ENCODE measurements at regions not wholly inside any gene's neighbourhood (a gene's known extent, or its start where the extent isn't known, plus 50 kb on each side); places are given as distances from the start of the nearest gene placed in this dataset.

DNA sequence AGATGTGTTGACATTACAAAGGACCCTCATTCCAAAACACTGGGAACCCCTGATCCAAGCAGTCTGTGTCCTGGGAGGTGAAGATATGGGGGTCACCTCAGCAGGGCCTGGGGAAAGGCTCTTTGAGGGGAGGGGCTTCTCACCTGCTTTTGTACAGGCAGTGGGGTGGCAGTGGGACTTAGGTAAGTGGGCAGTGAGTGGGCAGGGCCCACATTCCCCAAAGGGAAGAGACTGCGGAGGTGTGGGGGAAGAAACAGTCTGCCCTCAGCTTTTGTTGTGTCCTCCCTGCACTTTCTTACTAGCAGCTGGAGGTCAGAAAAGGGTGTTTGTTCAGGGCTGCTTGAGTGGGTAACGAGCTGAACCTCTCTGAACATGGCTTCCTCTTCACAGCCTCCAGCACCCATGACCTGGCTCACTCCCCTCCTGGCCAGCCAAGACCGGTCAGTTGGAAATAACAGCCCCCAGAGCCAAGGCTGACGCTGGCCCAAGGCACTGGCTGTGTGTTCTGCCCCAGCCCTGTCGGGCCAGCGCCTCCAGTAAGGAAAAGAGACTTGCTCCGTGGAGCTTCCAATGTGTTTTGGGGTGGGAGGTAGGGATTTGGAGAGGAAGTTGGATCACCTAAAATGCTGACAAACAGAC is 173.5 kb downstream of the PSMG1 start:
- peaks cover 0 to 5% (median 0%) of the 10 kb centered on the region in 7 donors for H3K27me3 ChIP-seq (replicated peaks in 1 of 7)
- peaks cover 4 to 77% (median 51%) of the 10 kb centered on the region in 6 donors for H3K4me1 ChIP-seq
- WGBS, 5 donors: 65 to 81% (median 73%) methylated on average over 6 to 7 of the region's 7 CpGs
- peak overlapping the region; percentile 53 to 92 (median 80) for H3K27ac ChIP-seq
- no peak overlapping the region for H3K4me3 ChIP-seq
- DNase-seq: no peak
- intact Hi-C loops (cut with DNase I; ENCODE audit: low total_unique reads): no loop called here
- no peaks in the 10 kb centered on the region for H3K36me3 ChIP-seq
- no peak for TF ChIP-seq POLR2A (IDR thresholded peaks at IDR 0.05)
- TF ChIP-seq POLR2AphosphoS5 (IDR thresholded peaks at IDR 0.05): no peak
- TF ChIP-seq, protein P1, sequence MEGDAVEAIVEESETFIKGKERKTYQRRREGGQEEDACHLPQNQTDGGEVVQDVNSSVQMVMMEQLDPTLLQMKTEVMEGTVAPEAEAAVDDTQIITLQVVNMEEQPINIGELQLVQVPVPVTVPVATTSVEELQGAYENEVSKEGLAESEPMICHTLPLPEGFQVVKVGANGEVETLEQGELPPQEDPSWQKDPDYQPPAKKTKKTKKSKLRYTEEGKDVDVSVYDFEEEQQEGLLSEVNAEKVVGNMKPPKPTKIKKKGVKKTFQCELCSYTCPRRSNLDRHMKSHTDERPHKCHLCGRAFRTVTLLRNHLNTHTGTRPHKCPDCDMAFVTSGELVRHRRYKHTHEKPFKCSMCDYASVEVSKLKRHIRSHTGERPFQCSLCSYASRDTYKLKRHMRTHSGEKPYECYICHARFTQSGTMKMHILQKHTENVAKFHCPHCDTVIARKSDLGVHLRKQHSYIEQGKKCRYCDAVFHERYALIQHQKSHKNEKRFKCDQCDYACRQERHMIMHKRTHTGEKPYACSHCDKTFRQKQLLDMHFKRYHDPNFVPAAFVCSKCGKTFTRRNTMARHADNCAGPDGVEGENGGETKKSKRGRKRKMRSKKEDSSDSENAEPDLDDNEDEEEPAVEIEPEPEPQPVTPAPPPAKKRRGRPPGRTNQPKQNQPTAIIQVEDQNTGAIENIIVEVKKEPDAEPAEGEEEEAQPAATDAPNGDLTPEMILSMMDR (IDR thresholded peaks at IDR 0.05 in 8 of 11, conservative IDR thresholded peaks at IDR 0.05 in 3 of 11): no peak
- no peaks in the 10 kb centered on the region for H3K9me3 ChIP-seq

DNA sequence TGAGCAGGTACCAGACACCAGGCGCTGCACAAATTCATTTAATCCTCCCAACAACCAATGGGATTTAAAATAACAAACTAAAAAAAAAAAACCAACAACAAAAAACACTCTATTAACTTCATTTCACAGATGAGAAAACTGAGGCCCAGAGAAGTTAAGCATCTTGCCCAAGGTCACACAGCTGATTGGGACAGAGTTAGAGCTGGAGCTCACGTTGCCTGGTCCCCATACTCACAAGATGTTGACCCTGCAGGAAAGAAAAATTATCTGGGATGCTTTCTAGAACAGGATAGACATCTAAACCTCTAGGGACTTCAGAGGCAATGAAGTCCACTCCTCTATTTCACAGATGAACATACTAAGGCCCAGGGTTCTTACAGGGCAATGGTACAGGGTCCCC is 175.3 kb downstream of the PSMG1 start:
- H3K36me3 ChIP-seq: no peaks in the 10 kb centered on the region
- H3K27ac ChIP-seq: peak overlapping the region; percentile 28 to 92 (median 80)
- no peak for DNase-seq
- no peaks in the 10 kb centered on the region for H3K9me3 ChIP-seq
- peaks cover 0 to 5% (median 0%) of the 10 kb centered on the region in 7 donors for H3K27me3 ChIP-seq (replicated peaks in 1 of 7)
- intact Hi-C loops (cut with DNase I; ENCODE audit: low total_unique reads): no loop called here
- no peak overlapping the region for H3K4me3 ChIP-seq
- WGBS, 5 donors: 73 to 92% (median 84%) methylated on average over 2 of the region's 2 CpGs
- TF ChIP-seq, protein P1 (IDR thresholded peaks at IDR 0.05 in 8 of 11, conservative IDR thresholded peaks at IDR 0.05 in 3 of 11): no peak
- no peak for TF ChIP-seq POLR2AphosphoS5 (IDR thresholded peaks at IDR 0.05)
- TF ChIP-seq POLR2A (IDR thresholded peaks at IDR 0.05): no peak
- peaks cover 20 to 88% (median 64%) of the 10 kb centered on the region in 6 donors for H3K4me1 ChIP-seq

DNA sequence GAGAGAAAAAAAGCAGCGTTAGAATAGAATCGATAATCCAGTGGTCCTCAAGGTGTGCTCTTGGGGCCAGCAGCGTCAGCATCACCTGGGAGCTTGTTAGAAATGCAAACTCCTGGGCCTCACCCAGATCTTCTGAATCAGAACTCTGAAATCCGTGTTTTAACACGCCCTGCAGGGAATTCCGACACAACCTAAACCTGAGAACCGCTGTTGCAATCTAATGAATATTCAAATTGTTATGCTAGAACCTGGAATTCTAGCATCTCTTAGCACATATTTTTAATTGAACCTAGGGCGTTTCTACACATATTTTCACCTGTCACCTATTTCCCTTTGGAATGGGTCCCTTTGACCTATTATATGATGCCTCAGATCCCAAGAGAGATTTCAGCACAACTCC is 175.7 kb downstream of the PSMG1 start:
- intact Hi-C loops (cut with DNase I; ENCODE audit: low total_unique reads): no loop called here
- Histone ChIP-seq H3K36me3 (no peaks in the 10 kb centered on the region), H3K9me3 (no peaks in the 10 kb centered on the region), H3K4me3 (no peak overlapping the region), H3K27ac (peak overlapping the region; percentile 67 to 92 (median 84)), H3K4me1 (peaks cover 24 to 92% (median 68%) of the 10 kb centered on the region in 6 donors), H3K27me3 (replicated peaks in 1 of 7) (peaks cover 0 to 5% (median 0%) of the 10 kb centered on the region in 7 donors)
- no peak for TF ChIP-seq POLR2A (IDR thresholded peaks at IDR 0.05)
- TF ChIP-seq POLR2AphosphoS5 (IDR thresholded peaks at IDR 0.05): no peak
- TF ChIP-seq, protein P1 (IDR thresholded peaks at IDR 0.05 in 8 of 11, conservative IDR thresholded peaks at IDR 0.05 in 3 of 11): no peak
- no peak for DNase-seq
- WGBS, 5 donors: 62 to 72% (median 62%) methylated on average over 8 of the region's 8 CpGs

DNA sequence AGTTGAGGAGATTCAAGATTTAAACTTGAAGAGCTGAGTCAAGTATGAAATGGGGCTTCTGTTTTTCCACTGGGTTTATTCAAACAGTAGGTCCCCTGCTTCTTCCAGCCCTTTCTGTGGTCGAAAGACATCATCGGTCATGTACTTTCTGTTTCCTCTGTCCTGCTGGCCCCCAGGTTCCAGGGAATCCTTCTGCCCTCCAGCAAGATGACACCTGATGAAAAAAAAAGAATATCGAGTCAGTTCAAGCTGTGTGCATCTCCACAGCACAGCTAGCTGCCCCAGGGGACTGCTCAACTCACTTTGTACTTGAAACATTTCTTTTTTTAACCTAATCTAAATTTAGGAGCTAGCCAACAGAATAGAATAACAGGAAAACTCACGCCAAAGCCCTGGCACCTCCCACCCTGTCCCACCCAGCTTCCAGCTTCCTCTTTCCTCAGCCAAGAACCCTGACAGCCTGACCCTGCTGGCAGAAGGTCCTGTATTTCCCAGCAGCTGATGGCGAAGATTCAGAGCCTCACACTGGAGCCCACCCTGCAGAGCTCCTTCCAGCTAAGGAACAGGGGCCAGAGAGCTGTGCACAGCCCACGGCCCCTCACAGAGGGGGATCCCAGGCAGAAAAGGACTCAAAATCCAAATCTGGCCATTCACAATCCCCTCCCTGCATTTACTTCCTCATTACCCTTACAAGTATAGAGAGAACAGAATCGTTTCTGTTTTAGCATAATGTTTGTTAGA is 176.5 kb downstream of the PSMG1 start:
- peak overlapping the region; percentile 67 to 92 (median 84) for H3K27ac ChIP-seq
- H3K4me3 ChIP-seq: no peak overlapping the region
- no peaks in the 10 kb centered on the region for H3K36me3 ChIP-seq
- peaks cover 0 to 5% (median 0%) of the 10 kb centered on the region in 7 donors for H3K27me3 ChIP-seq (replicated peaks in 1 of 7)
- TF ChIP-seq POLR2A (IDR thresholded peaks at IDR 0.05) (no peak), POLR2AphosphoS5 (IDR thresholded peaks at IDR 0.05) (peak; percentile 47 to 84 (median 79))
- intact Hi-C loops (cut with DNase I; ENCODE audit: low total_unique reads): no loop called here
- no peak for DNase-seq
- no peaks in the 10 kb centered on the region for H3K9me3 ChIP-seq
- H3K4me1 ChIP-seq: peaks cover 24 to 93% (median 66%) of the 10 kb centered on the region in 6 donors
- 8 to 19% (median 12%) methylated on average over 7 of the region's 7 CpGs for WGBS, 5 donors
